GM12878 (cell line): ENCODE measurements at regions not wholly inside any gene's neighbourhood (a gene's known extent, or its start where the extent isn't known, plus 50 kb on each side); places are given as distances from the start of the nearest gene placed in this dataset.

Experiments
- CBX3 ChIP-seq: fragments of 200-600 bp; sonication (generic); IDR thresholded peaks from 2 replicates; pipeline ENCODE4 v1.6.1; 2016; ENCODE audit warnings: low read depth, borderline replicate concordance
- ESRRA ChIP-seq: IDR thresholded peaks from 2 replicates; pipeline ENCODE4 v1.6.1; 2012; ENCODE audit warnings: mild to moderate bottlenecking, low read length, improper control_type of control experiment
- EZH2 ChIP-seq: IDR thresholded peaks from 2 replicates; pipeline ENCODE4 v1.6.1; 2012; ENCODE audit warnings: low read depth, mild to moderate bottlenecking, control low read depth, inconsistent platforms, low read length, borderline replicate concordance; ENCODE audit not compliant: control insufficient read depth
- ZNF274 ChIP-seq: IDR thresholded peaks from one replicate; pipeline ENCODE4 v1.8.0; 2011; ENCODE audit not compliant: insufficient read length, insufficient read depth

DNA sequence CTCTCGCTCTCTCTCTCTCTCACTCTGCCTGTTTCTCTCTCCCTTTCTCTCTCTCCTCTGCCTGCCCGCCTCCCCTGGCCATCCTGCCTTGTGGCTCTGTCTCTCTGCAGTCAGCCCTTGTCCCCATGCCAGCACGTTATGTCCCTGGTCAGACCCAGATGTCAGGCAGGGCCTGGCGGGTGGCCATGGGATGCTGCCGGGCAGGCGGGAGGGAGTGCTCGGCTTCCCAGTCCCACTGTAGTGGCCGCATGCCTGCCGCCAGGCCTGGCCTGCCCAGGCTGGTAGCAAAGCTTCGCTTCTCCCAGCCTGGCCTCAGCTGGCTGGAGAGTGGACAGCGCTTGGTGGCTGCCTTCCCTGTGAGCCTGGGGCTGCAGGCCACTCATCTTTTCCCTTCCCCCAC lies 121.5 kb upstream of the ZNF716 start:
- TF ChIP-seq ZNF274 (no peak), ESRRA (no peak), EZH2 (no peak), CBX3 (no peak)
